HG03565 (cell line): ENCODE measurements at regions not wholly inside any gene's neighbourhood (a gene's known extent, or its start where the extent isn't known, plus 50 kb on each side); places are given as distances from the start of the nearest gene placed in this dataset.

Experiments
- ATAC-seq: cut with Tn5 transposase; IDR thresholded peaks from one replicate; pipeline ENCODE4 v1.9.1; 2021; ENCODE audit warnings: mild to moderate bottlenecking, moderate library complexity; ENCODE audit not compliant: unreplicated experiment

DNA sequence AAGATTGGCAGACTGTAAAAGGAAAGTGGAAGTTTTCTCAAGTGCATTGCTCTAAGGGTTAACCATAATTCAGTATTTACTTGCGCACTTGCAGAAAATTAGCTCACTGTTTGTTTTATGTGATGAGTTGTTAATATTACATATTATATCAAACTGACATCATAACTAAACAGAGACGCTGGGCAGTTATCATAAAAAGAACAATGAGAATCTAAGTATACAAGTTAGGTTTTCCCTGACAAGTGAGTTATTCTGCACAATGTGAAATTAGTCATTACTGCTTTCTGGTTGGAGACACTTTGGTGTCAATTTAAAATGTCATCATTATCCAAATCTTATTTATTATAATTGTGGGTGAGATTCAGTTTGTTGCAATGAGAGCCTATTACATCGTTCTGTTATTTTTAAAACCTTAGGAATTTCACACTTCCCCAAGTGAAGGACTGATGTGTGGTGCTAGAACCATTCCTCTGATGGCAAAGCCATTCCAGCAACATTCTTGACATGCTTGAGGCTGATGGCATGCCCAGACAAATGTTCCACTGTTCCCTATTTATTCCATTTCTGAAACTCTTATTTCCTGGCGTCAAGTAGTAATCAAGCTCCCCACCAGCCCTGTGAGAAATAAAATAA lies 90.1 kb upstream of the FLRT2 start:
- no peak for ATAC-seq

DNA sequence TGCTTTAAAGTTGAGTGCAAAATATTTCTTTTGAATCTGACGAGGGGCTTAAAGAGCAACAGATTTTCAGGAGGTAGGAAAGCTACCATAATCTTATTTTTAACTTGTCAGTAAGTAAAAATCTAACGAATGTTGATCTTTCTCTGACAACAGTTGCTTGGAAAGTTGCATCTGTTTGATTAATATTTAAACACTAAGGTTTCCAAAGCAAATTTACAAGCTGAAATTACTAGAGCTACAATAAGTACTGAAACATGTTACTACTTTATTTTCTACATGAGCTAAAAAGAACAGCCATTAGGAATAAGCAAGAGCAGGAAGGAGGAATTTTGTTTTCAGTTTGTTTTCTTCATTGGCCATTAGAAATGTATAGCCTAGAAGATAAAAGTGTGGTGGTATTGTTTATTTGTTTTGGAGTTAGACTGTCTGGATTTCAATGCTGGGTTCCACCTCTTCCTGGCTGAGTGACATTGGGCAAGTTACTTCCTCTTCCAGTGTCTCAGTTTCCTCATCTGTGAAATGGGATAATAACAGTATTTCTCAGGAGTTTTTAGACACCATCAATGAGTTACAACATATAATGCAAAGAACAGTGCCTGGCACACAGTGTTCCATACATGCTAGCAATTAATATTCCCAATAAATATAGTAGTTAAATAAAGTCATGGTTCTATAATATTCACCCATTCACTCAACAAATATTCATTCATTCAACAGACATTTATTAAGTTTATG lies 87.9 kb upstream of the FLRT2 start:
- no peak for ATAC-seq

DNA sequence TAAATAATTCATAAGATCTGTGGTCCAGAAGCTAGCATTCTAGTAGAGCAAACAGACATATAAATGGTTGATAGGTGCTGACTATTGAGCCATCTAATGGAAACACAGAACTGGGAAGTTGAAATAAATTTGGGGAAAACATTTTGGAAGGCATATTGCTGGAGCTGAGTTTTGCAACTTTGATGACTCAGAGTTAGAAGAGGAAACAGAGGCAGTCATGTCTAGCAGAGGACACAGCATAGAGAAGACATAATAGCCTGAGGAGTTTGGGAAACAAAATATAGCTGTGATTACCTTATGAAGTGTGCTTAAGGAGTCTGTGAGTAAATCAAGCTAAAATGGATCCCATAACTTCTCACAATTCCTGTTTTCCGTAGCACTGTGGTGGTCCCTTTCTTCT lies 86.9 kb upstream of the FLRT2 start:
- no peak for ATAC-seq

DNA sequence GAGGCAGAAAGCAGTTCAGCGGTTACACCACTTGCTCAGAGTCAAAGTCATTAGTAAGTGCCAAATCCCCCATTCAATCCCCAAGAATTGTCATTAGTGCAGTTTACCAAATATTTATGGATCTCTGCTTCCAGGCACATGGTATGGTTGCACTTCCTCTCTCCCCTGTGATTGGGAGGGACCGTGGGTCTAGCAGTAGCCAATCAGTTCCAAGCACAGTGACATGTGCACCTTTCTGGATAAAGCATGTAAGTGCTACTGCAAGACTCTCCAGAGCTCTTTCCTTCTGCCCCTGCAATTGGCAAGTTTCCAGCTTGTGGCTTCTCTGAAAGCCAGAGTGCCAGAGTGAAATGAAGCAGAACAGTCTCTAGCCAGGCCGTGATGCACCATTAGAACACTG lies 85.3 kb upstream of the FLRT2 start:
- no peak for ATAC-seq

DNA sequence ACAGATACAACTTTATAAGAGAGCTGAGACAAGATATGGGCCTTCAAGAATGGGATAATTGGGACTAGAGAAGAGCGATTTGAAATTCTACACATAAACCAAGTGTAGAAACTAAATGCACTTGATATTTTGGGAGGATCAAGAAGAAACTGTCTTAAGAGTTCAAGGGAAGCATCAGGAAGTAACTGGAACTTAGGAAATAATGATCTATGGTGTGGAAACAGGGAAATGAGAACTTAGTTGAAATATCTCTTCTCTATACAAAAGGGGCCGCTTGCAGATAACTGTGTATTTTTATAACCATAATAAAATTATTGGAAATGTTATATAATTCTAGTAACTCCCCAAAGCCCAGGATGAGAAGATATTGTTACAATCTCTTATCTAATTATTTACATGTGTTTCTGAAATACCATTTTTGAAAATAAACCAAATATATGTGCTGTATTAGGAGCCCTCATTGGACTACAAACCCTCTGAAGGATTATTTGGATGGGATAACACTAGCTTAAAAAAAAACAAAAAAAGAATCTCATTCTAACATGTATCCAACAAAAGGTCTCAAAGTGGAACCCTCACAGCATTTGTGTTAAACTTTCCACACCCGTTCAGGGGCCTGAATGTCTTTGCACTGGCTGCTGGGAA lies 84.7 kb upstream of the FLRT2 start:
- ATAC-seq, result no peak

DNA sequence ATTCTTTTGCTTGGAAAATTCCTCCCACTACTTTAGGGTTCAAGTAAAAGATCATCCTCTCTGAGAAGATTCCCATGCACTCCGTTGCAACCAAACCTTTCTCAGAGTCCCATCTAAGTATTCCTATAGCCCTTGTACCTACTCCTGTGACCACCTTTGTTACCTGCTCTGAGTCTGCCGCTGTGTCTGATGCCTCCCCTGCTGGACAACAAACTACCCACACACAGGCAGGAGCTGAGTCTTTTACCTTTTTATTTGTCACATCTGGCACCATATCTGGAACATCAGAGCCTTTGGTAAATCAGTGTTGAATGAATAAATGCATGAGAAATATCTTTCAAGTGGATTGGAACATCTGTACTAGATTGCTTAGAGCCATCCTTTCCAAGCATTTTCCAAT lies 82.1 kb upstream of the FLRT2 start:
- no peak for ATAC-seq

DNA sequence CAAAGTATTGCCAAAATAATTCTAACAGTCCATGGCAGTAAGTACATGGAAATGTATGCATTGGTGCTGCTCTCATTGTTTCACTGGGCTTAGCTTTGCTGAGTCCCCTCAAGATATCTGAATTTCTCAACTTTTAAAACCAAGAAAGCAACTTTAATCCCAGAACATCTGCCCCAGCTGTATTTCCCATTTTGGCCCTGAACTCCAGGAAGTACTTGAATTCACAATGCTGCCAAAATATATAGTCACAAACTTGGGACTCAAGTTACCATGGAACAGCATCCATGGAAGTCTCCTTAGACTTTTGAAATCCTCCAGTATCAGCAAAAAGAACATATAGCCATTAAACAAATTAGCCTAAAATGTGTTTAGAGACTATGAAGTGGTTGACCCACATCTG lies 78.5 kb upstream of the FLRT2 start:
- no peak for ATAC-seq

DNA sequence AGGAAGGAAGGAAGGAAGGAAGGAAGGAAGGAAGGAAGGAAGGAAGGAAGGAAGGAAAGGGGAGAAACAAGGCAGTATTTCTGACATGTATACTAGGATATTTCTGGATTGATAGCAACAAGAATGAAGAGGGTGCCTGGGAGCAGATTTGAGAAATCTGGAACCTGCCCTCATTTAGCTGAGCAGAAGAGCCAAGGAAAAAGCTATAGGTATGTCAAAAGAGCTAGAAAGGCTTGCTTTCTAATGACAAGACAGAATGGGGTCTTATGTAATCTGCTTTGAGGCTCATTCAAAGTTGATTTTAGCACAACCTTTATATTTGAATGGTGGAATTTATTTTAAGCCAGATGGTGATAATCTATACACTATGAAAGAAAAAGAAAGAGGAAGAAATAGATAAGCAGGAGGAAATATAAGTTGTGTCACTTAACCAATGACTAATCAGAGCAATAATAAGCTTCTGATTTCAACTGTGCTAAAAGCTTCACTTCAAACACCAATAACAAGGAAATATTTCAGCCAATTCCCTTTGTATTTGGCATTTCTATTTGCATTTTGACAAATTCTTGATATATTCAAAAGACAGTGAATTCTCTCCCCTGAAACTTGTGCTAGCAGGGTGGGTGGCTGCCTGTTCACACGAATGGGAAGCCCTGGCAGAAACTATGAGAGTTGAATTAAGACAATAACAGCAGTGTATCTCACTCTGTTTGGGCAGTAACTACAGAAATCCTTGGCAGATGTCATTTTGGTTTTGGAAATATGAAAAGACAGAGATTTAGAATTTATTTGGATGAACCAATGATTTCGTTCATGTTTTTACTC lies 76.3 kb upstream of the FLRT2 start:
- ATAC-seq, result no peak

DNA sequence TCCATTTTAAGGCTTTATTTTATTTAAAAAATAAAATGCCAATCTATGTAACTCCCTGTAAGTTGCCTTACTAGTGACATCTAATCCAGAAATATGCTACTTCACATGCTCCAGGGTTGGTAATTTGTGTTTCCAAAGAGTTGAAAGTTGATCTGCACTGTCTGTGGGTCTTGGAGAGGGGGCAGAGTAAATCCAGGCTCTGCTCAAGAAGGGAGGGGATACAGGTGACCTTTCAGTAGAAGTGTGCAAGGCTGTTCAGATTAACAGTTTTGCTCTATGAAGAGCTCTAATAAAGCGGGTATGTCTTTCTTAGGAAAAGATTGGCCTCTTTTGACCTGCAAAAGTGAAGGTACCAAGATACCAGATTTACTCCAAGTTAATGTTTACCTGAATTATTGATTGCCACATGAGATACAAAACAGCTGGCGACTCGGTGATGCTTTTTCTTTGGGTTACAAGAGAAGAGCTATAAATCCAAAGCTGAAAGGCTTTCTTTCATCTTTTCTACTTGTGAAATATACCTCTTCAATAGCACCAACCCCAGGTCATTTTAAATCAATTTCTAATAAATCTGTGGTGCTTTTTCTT lies 75.6 kb upstream of the FLRT2 start:
- ATAC-seq, result no peak

DNA sequence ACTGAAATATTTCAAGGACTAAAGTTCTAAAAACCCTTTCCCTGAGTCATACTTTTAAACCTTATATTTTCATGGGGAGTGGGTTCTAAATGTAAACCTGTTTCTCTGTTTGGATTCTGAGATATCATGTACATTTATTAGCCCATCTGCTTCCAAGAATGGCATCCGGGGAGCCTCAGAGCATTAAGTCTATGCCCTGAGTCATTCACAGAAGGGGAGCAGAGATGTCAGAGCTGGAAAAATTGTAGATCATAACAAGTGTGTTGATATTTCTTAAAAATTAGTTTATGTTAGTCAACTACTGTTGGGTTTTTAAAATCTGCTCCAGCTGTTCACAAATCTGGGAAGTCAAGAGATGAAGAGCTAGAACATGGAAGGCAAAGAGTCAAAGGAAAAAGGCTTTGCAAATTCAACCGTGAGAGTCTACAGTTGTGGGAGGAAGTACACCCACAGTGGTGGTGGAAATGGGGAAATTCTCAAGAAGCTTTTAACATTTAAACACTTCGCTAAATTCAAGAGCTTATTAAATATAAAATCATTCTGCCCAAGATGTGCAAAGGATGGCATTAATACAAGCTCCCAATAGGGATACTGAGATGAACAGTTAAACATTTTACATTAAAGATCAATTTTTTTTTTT lies 70.5 kb upstream of the FLRT2 start:
- no peak for ATAC-seq

DNA sequence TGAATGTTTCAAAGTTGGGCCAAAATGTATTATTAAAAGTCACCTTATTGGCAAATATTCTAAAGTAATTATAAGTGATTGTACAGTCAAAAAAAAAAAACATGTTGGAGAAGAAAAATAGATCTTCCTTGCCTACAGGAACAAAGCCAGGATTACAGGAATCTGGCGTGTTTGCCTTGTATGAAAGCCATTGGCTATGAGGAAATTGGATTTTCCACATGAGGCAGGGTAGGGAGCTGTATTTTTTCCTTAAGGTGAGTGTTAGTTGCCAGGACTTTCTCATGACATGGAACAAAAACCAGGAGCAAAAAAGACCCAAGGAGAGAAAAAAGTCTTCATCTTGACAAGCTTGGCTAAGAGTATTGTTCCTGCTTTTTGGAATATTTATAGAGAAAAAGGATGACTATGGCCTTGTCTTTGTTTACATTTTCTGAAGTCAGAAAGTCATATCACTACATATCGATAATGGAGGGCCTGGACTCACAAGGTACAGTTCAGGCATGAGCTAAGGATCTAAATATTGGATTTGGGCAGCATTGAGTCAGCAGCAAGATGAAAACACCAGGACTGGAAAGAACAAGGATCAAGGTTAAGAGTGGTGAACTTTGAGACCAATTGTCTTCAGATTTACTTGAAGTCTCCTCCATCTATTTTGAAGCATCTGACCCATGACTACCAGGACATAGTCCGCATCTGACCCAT lies 68.4 kb upstream of the FLRT2 start:
- no peak for ATAC-seq

DNA sequence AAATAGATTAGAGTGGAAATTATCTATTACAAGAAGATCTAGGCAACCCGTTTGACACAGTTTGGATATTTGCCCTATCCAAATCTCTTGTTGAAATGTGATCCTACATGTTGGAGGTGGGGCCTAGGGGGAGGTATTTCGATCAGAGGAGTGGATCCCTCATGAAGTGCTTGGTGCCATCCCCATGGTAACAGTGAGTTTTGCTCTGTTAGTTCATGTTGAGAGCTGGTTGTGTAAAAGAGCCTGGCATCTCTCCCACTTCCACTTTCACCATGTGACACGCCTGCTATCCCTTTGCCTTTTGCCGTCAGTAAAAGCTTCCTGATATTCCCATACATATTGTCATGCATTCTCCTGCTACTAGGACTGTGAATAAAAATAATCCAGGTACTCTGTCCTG lies 66.4 kb upstream of the FLRT2 start:
- no peak for ATAC-seq

DNA sequence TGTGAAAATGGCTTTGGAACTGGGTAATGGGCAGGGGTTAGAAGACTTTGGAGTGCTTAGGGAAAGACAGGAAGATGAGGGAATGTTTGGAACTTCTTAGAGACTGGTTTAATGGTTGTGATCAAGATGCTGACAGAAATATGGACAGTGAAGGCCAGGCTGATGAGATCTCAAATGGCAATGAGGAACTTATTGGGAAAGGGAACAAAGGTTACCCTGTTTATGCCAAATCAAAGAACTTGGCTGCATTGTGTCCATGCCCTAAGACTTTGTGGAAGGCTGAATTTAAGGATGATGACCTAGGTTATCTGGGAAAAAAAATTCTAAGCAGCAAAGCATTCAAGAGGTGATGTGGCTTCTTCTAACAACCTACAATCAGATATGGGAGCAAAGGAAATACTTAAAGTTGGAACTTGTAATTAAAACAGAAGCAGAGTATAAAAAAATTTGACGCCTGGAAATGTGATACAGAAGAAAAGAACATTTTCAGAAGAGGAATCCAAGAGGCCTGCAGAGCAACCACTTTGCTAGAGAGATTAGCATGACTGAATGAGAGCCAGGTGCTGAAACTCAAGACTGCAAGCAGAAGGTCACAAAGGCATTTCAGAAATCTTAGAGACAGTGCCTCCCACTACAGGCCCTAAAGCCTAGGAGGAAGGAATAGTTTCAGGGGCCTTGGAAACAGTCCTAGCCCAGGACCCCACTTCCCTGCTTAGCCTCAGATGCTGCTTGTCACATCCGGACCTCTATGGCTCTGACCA lies 65.6 kb upstream of the FLRT2 start:
- no peak for ATAC-seq

DNA sequence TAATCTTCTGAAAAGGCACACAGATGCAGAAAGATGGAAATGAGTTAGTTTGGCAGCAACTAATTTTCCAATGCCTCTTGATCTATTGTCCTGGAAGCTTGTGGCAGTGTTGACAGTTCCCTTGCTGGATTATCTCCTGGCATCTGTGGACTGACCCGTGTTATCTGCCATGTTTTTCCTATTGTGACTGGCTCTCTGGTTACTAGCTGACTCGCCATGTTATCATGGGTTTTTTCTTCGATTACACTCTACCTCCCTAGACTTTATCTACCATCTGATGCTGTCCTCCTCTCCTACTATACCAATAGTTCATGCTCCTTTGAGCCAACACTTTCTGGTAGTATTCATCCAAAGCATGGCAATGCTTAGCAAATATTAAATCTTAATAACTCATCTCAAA lies 63.3 kb upstream of the FLRT2 start:
- ATAC-seq, result no peak

DNA sequence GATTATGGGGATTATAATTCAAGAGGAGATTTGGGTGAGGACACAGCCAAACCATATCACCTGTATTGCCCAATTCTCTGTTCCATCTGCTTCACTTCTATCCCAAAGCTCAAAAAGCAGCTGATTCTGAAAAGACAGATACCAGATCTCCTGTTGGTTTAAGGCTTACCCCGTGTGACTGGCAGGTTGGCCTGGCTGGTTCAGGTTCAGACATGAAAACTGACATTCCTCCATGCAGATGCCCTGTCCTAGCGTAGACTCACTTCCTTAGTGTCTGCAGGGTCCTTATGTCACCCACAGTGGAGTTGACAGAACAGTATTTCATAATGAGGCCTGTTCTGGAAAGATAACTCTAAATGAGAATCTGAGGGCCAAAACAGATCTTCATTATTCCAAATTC lies 61.1 kb upstream of the FLRT2 start:
- no peak for ATAC-seq

DNA sequence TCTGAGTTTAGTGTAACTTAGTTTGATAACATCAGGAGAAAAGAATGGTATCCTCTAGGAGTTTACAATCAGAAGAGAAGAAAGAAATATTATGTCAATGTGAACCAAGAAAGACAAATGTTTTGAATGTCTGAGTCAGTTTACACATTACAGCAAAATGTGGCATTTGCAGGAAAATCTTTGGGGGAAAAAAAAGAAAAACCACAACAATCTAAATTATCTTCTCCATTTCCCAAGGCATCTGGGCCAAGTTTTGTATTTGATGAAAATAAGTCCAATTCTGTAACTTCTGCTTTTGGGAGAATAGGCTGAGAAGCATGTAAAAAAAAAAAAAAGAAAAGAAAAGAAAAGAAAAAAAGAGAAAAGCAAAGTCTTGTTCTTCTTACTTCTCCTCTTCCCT lies 58.8 kb upstream of the FLRT2 start:
- no peak for ATAC-seq

DNA sequence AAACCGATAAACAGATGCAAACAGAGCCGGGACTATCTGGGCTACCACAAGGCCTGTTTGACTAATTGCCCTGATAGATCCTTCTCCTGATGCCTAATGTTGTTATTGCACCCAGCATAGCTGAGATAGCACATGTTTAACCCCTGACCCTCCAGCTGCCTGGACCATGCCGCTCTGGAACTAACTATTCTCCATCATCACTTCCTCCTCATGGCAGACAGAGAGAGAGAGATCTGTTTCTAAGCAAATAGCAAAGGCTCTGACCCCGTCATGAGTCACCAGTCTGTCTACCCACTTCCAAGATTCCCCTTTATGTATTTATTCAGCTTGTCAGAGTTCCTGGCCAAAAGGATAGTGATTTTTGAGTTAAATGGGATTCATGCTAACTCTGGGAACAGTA lies 58.2 kb upstream of the FLRT2 start:
- no peak for ATAC-seq

DNA sequence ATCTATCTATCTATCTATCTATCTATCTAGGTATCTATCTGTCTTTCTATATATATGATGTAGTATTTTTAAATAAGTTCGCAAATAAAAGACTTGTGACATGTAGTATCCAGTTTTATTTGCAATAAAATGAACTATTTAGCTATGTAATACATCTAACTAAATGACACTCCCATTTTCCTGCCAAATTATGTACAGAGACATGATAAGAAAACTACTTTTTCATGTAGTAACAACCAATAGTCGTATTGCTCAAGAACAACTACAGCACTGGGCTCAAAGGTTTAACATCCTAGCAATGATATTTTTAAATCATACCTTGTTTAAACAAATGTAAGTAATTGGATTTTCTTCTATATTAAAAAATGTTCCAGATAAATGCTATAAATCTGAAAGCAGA lies 55.5 kb upstream of the FLRT2 start:
- ATAC-seq, result no peak

DNA sequence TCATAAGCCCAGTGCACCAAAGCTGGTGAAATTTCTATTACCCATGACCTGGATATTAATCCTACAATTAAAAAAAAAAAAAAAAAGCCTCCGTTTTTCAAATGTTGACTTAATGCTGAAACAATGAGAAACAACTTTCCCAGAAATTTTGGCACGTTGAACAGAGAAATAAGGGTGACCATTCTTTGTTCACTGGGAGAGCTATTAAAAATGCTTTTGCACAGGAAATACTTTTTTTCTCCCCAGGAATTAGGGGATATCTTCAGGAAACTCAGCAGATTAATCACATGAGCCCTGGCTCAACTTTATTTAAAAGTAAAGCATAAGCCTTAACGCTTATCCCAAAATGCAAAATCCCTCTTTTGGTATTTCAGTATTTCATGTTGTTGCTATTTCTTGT lies 54.8 kb upstream of the FLRT2 start:
- ATAC-seq, result no peak
